GM23248 (cell line): ENCODE measurements at regions not wholly inside any gene's neighbourhood (a gene's known extent, or its start where the extent isn't known, plus 50 kb on each side); places are given as distances from the start of the nearest gene placed in this dataset.

Experiments
- DNase-seq: peaks from one replicate; pipeline ENCODE4 v3.0.0-alpha.2; 2015
- H2AFZ ChIP-seq: fragments of 200-600 bp; sonication (generic); 2 replicates; pipeline ENCODE4 v1.6.1; 2016; ENCODE audit warnings: antibody characterized with exemption
- H3F3A ChIP-seq: fragments of 200-600 bp; sonication (generic); 2 replicates; pipeline ENCODE4 v1.6.1; 2016; ENCODE audit warnings: mild to moderate bottlenecking, antibody characterized with exemption, mixed run types; ENCODE audit not compliant: insufficient read depth
- H3K27ac ChIP-seq: fragments of 200-600 bp; sonication (generic); 2 replicates; pipeline ENCODE4 v1.5.1; 2016; ENCODE audit warnings: mild to moderate bottlenecking
- H3K27me3 ChIP-seq: fragments of 200-600 bp; sonication (generic); replicated peaks from 2 replicates; pipeline ENCODE4 v1.6.1; 2016; ENCODE audit warnings: mild to moderate bottlenecking; ENCODE audit not compliant: insufficient read depth
- H3K36me3 ChIP-seq: fragments of 200-600 bp; sonication (generic); 2 replicates; pipeline ENCODE4 v1.6.1; 2016; ENCODE audit warnings: low read depth, mild to moderate bottlenecking
- H3K4me1 ChIP-seq: fragments of 200-600 bp; sonication (generic); 2 replicates; pipeline ENCODE4 v1.6.1; 2016; ENCODE audit warnings: mild to moderate bottlenecking; ENCODE audit not compliant: insufficient read depth
- H3K4me2 ChIP-seq: fragments of 200-600 bp; sonication (generic); one replicate; pipeline ENCODE4 v1.6.1; 2016; ENCODE audit warnings: mild to moderate bottlenecking; ENCODE audit not compliant: unreplicated experiment
- H3K4me3 ChIP-seq: fragments of 200-600 bp; sonication (generic); 2 replicates; pipeline ENCODE4 v1.5.1; 2016; ENCODE audit warnings: mild to moderate bottlenecking
- H3K79me2 ChIP-seq: fragments of 200-600 bp; sonication (generic); 2 replicates; pipeline ENCODE4 v1.6.1; 2016; ENCODE audit warnings: mild to moderate bottlenecking; ENCODE audit not compliant: insufficient read depth
- H3K9ac ChIP-seq: fragments of 200-600 bp; sonication (generic); 2 replicates; pipeline ENCODE4 v1.6.1; 2016; ENCODE audit warnings: mild to moderate bottlenecking
- H3K9me2 ChIP-seq: fragments of 200-600 bp; sonication (generic); 2 replicates; pipeline ENCODE4 v1.6.1; 2016; ENCODE audit warnings: mixed run types, mild to moderate bottlenecking, moderate library complexity; ENCODE audit not compliant: insufficient read depth
- H3K9me3 ChIP-seq: fragments of 200-600 bp; sonication (generic); one replicate; pipeline ENCODE4 v1.6.1; 2017; ENCODE audit warnings: low read depth
- H4K20me1 ChIP-seq: fragments of 200-600 bp; sonication (generic); 2 replicates; pipeline ENCODE4 v1.6.0; 2016; ENCODE audit not compliant: insufficient read depth
- EZH2 ChIP-seq: fragments of 200-600 bp; sonication (generic); IDR thresholded peaks from 2 replicates; pipeline ENCODE4 v1.6.1; 2018; ENCODE audit warnings: antibody characterized with exemption, mild to moderate bottlenecking; ENCODE audit not compliant: insufficient read depth, poor library complexity, severe bottlenecking
- EZH2phosphoT487 ChIP-seq: fragments of 200-600 bp; sonication (generic); IDR thresholded peaks from 2 replicates; pipeline ENCODE4 v1.6.1; 2018; ENCODE audit warnings: antibody characterized with exemption, moderate library complexity, mild to moderate bottlenecking, low read depth; ENCODE audit not compliant: insufficient read depth
- WGBS, 2 experiments: methylation state at CpG; one replicate each; pipeline ENCODE4 v1.1.6; 2015 to 2017; ENCODE audit warnings: low lambda C conversion rate in 2 of 2, low coverage in 1 of 2; ENCODE audit errors: missing lambda C conversion rate in 2 of 2; 5-methylcytosine and 5-hydroxymethylcytosine counted together
- in situ Hi-C: fragments of 300-500 bp; cut with MboI; formaldehyde crosslinking; loops from 2 replicates; pipeline ENCODE4 v1.15.0; 2020

DNA sequence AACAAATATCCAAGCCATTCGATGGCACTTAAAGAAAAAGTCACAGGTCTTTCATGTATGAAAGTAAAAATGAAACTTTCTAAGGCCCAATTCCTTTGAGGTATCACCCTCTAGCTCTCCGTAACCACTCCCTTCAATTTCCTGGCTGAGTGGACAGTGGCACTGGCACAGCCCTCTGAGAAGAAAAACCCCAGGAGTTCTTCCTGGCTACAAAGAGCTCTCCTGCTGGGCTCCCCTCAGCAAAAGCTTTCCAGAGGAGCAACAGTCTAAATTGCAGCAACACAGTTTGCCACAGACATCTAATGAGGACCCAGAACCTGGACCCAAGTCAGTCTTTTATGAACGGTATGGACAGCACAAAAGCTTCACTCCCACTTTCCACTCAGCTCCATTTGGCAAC, 71.8 kb downstream of the FUNDC1 start:
- Histone ChIP-seq H3K4me2 (no peak overlapping the region), H3K9ac (no peak overlapping the region), H3K27ac (no peak overlapping the region), H4K20me1 (no peaks in the 10 kb centered on the region), H3F3A (no peaks in the 10 kb centered on the region), H3K4me3 (no peak overlapping the region), H2AFZ (no peak overlapping the region), H3K9me3 (no peaks in the 10 kb centered on the region), H3K36me3 (no peaks in the 10 kb centered on the region), H3K27me3 (no peaks in the 10 kb centered on the region), H3K4me1 (peaks cover 6% of the 10 kb centered on the region), H3K79me2 (no peaks in the 10 kb centered on the region), H3K9me2 (no peaks in the 10 kb centered on the region)
- 36 to 60% methylated on average over 2 to 3 of the region's 3 CpGs for WGBS, 2 experiments
- no peak for DNase-seq
- TF ChIP-seq EZH2 (no peak), EZH2phosphoT487 (no peak)
- in situ Hi-C loops, result no loop called here

- H3K9ac ChIP-seq, result no peak overlapping the region
- in situ Hi-C loops, result no loop called here
- H2AFZ ChIP-seq, result no peak overlapping the region
- H3K9me3 ChIP-seq, result no peaks in the 10 kb centered on the region
- TF ChIP-seq EZH2, result no peak
- no peak for TF ChIP-seq EZH2phosphoT487
- 36 to 53% methylated on average over 3 to 4 of the region's 4 CpGs for WGBS, 2 experiments
- no peaks in the 10 kb centered on the region for H4K20me1 ChIP-seq
- peak; percentile 10 for DNase-seq
- H3K79me2 ChIP-seq, result no peaks in the 10 kb centered on the region
- H3K4me2 ChIP-seq, result no peak overlapping the region
- no peaks in the 10 kb centered on the region for H3K27me3 ChIP-seq
- H3K36me3 ChIP-seq, result no peaks in the 10 kb centered on the region
- H3K27ac ChIP-seq, result no peak overlapping the region
- H3F3A ChIP-seq, result no peaks in the 10 kb centered on the region
- H3K4me3 ChIP-seq, result no peak overlapping the region
- no peaks in the 10 kb centered on the region for H3K9me2 ChIP-seq
- no peaks in the 10 kb centered on the region for H3K4me1 ChIP-seq
Measured at GRCh38 chrX:44462850-44463249, 79.8 kb downstream of the FUNDC1 start.

GRCh38 chrX:44459501-44459900, 83.2 kb downstream of the FUNDC1 start:
- Histone ChIP-seq H3K36me3 (no peaks in the 10 kb centered on the region), H3K4me2 (no peak overlapping the region), H3F3A (no peaks in the 10 kb centered on the region), H3K27ac (no peak overlapping the region), H3K9me2 (no peaks in the 10 kb centered on the region), H4K20me1 (no peaks in the 10 kb centered on the region), H3K4me1 (no peaks in the 10 kb centered on the region), H2AFZ (no peak overlapping the region), H3K27me3 (no peaks in the 10 kb centered on the region), H3K9ac (no peak overlapping the region), H3K79me2 (no peaks in the 10 kb centered on the region), H3K9me3 (no peaks in the 10 kb centered on the region), H3K4me3 (no peak overlapping the region)
- 60 to 61% methylated on average over 5 of the region's 5 CpGs for WGBS, 2 experiments
- in situ Hi-C loops, result no loop called here
- DNase-seq, result peak; percentile 30
- TF ChIP-seq EZH2phosphoT487 (no peak), EZH2 (no peak)

DNA sequence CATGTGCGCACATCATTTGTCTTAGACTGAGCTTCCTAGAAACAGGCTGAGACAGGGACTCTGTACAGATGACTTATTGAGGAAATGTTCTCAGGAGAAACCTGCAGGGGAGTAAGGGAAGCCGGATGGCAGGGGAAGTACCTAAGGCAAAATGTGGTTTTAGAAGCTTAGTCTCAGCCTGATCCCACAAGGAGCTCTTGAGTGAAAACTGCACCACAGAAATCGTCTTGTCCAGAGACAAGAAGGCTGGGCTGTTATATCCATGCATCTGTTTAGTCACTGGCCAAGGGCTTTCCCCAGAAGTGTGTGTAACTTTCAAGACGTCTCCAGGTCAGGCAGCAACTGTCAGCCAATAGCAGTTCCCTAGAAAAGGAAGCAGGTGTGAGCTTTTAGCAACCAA, 86.0 kb downstream of the FUNDC1 start:
- no peaks in the 10 kb centered on the region for H3K79me2 ChIP-seq
- H3K36me3 ChIP-seq, result no peaks in the 10 kb centered on the region
- DNase-seq, result no peak
- H3K27ac ChIP-seq, result no peak overlapping the region
- 26 to 33% methylated on average over 4 of the region's 4 CpGs for WGBS, 2 experiments
- H3K4me2 ChIP-seq, result no peak overlapping the region
- H3K4me1 ChIP-seq, result no peaks in the 10 kb centered on the region
- H3K9ac ChIP-seq, result no peak overlapping the region
- no peak overlapping the region for H3K4me3 ChIP-seq
- no peaks in the 10 kb centered on the region for H3K9me3 ChIP-seq
- no peaks in the 10 kb centered on the region for H3K9me2 ChIP-seq
- TF ChIP-seq EZH2phosphoT487 (no peak), EZH2 (no peak)
- no peaks in the 10 kb centered on the region for H4K20me1 ChIP-seq
- no peaks in the 10 kb centered on the region for H3K27me3 ChIP-seq
- in situ Hi-C loops, result no loop called here
- H3F3A ChIP-seq, result no peaks in the 10 kb centered on the region
- H2AFZ ChIP-seq, result no peak overlapping the region

GRCh38 chrX:44451056-44451455, 91.6 kb downstream of the FUNDC1 start:
- no peaks in the 10 kb centered on the region for H3K9me2 ChIP-seq
- no peaks in the 10 kb centered on the region for H3K4me1 ChIP-seq
- in situ Hi-C loops, result no loop called here
- no peaks in the 10 kb centered on the region for H3K79me2 ChIP-seq
- no peak overlapping the region for H3K4me2 ChIP-seq
- H3K9me3 ChIP-seq, result no peaks in the 10 kb centered on the region
- DNase-seq, result no peak
- no peaks in the 10 kb centered on the region for H3K27me3 ChIP-seq
- no peaks in the 10 kb centered on the region for H3K36me3 ChIP-seq
- no peak overlapping the region for H3K9ac ChIP-seq
- no peak overlapping the region for H3K4me3 ChIP-seq
- H2AFZ ChIP-seq, result no peak overlapping the region
- 61 to 74% methylated on average over 3 to 5 of the region's 5 CpGs for WGBS, 2 experiments
- TF ChIP-seq EZH2 (no peak), EZH2phosphoT487 (no peak)
- H3K27ac ChIP-seq, result no peak overlapping the region
- H4K20me1 ChIP-seq, result no peaks in the 10 kb centered on the region
- no peaks in the 10 kb centered on the region for H3F3A ChIP-seq
